ENCODE measurements at regions not wholly inside any gene's neighbourhood (a gene's known extent, or its start where the extent isn't known, plus 50 kb on each side); places are given as distances from the start of the nearest gene placed in this dataset.

DNA sequence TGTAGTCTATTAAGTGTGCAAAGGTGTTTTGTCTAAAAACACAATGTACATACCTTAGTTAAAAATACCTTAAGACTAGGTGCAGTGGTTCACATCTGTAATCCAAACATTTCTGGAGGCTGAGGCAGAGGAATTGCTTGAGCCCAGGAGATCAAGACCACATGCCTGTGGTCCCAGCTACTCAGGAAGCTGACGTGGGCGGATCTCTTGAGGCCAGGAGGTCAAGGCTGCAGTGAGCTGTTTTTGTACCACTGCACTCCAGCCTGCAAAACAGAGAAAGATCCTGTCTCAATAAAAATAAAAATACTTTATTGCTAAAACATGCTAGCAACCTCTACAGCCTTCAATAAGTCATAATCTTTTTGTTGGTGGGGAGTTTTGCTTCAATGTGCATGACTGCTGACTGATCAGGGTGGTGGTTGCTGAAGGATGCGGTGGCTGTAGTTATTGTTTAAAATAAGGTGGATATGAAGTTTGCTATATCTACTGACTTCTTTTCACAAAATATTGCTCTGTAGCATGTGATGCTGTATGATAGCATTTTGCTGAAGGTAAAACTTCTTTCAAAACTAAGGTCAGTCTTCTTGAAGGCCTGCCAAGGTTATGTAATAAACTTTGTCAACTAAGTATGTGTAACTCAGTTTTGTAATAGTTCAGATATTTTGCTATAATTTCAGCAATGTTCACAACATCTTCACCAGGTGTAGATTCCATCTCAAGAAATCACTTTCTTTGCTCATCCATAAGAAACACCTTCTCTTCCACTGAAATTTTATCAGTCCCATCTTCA, 1238.0 kb upstream of the NRXN1 start:
- no peak for TF ChIP-seq CTCF (IDR thresholded peaks at IDR 0.05)
- TF ChIP-seq POLR2A (IDR thresholded peaks at IDR 0.05) = no peak
- no peak for TF ChIP-seq POLR2AphosphoS5 (IDR thresholded peaks at IDR 0.05)

All from suprapubic skin (tissue), 4 donors.